ENCODE measurements at regions not wholly inside any gene's neighbourhood (a gene's known extent, or its start where the extent isn't known, plus 50 kb on each side); places are given as distances from the start of the nearest gene placed in this dataset.
A peak's percentile ranks its signal among the peaks of the same experiment; 100 is the strongest.

DNA sequence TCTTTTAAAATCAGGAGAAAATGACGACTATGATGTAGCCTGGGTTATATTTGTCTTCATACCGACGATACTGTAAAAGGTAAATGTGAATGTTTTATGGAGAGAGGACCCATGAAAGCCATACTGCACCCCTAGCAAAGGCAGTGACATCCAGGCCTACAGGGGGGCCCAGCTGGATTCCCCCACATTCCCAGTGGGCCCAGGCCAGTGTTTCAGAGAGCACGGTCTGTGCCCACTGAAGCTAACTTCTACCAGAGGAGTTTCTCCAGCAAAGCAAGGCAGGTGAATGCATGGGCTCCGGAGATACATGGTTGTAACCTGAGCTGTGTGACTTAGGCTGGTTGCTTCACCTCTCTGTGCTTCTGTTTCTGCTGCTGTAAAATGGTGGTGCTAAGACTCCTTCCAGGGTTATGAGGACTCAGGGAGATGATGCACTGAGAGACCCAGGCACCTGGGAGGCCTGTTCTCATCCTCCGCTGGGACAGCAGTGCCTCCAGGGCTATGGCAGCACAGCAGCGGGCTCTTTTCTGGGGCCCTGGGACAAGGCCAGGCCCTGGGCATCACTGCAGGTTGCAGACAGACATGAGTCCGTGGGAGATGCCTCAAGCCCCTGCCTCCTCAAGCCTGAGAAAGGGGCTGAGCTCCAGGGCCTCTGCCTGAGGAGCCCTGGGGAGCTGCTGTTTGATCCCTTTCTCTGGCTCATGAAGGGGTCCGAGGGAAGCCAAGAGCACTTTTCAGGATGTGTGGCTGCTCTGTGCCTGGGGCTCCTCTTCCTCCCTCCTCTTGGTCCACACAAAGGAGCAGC is 73.7 kb downstream of the SERPINA3 start:
- in situ Hi-C loops (cut with HindIII; ENCODE audit: low sequenced_read_pairs), result no loop called here
- TF ChIP-seq CTCF (IDR thresholded peaks at IDR 0.05; ENCODE audit: low read depth, low read length, missing control alignments), result no peak

GRCh38 chr14:94685166-94685581 is 73.0 kb downstream of the SERPINA3 start:
- DNase-seq (ENCODE audit: low read depth), result no peak
- in situ Hi-C loops (cut with HindIII; ENCODE audit: low sequenced_read_pairs), result no loop called here
- H3K4me3 ChIP-seq (ENCODE audit: low read depth, low read length), result no peak overlapping the region
- no peak for TF ChIP-seq CTCF (IDR thresholded peaks at IDR 0.05; ENCODE audit: low read depth, low read length, missing control alignments)

More for the DNA sequence above, 73.7 kb downstream of the SERPINA3 start:
- DNase-seq (ENCODE audit: low read depth), result no peak
- H3K4me3 ChIP-seq (ENCODE audit: low read depth, low read length), result no peak overlapping the region

DNA sequence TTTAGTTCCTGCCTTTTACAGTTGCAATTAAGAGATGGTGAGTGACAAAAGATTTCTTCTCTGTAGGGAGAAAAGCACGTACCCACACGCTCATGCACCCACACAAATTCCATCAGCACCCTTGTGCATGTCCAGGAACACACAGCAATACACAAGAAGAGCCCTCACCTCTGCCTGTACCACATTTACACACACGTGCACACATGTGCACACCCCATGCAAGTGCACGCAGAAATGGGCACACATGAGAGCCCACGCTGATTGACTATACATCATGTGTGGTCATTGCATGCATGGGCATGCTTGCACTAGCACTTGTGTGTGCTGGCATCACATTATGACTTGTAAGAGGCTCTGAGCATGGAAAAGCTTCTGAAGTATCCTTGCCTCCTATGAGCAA is 70.5 kb downstream of the SERPINA3 start:
- no peak for TF ChIP-seq CTCF (IDR thresholded peaks at IDR 0.05; ENCODE audit: low read depth, low read length, missing control alignments)
- no peak for DNase-seq (ENCODE audit: low read depth)
- in situ Hi-C loops (cut with HindIII; ENCODE audit: low sequenced_read_pairs), result no loop called here
- no peak overlapping the region for H3K4me3 ChIP-seq (ENCODE audit: low read depth, low read length)

GRCh38 chr14:94682061-94682516 is 69.9 kb downstream of the SERPINA3 start:
- TF ChIP-seq CTCF (IDR thresholded peaks at IDR 0.05; ENCODE audit: low read depth, low read length, missing control alignments), result no peak
- H3K4me3 ChIP-seq (ENCODE audit: low read depth, low read length), result no peak overlapping the region
- in situ Hi-C loops (cut with HindIII; ENCODE audit: low sequenced_read_pairs), result no loop called here
- no peak for DNase-seq (ENCODE audit: low read depth)

GRCh38 chr14:94681300-94682060 is 69.3 kb downstream of the SERPINA3 start:
- in situ Hi-C loops (cut with HindIII; ENCODE audit: low sequenced_read_pairs), result no loop called here
- TF ChIP-seq CTCF (IDR thresholded peaks at IDR 0.05; ENCODE audit: low read depth, low read length, missing control alignments), result peak; percentile 61
- no peak overlapping the region for H3K4me3 ChIP-seq (ENCODE audit: low read depth, low read length)
- no peak for DNase-seq (ENCODE audit: low read depth)

- TF ChIP-seq CTCF (IDR thresholded peaks at IDR 0.05; ENCODE audit: low read depth, low read length, missing control alignments), result no peak
- in situ Hi-C loops (cut with HindIII; ENCODE audit: low sequenced_read_pairs), result no loop called here
- no peak for DNase-seq (ENCODE audit: low read depth)
Observed at GRCh38 chr14:94680862-94681288, 68.7 kb downstream of the SERPINA3 start.

More at GRCh38 chr14:94680862-94681288, 68.7 kb downstream of the SERPINA3 start:
- H3K4me3 ChIP-seq (ENCODE audit: low read depth, low read length), result no peak overlapping the region
